ENCODE measurements at regions not wholly inside any gene's neighbourhood (a gene's known extent, or its start where the extent isn't known, plus 50 kb on each side); places are given as distances from the start of the nearest gene placed in this dataset.

DNA sequence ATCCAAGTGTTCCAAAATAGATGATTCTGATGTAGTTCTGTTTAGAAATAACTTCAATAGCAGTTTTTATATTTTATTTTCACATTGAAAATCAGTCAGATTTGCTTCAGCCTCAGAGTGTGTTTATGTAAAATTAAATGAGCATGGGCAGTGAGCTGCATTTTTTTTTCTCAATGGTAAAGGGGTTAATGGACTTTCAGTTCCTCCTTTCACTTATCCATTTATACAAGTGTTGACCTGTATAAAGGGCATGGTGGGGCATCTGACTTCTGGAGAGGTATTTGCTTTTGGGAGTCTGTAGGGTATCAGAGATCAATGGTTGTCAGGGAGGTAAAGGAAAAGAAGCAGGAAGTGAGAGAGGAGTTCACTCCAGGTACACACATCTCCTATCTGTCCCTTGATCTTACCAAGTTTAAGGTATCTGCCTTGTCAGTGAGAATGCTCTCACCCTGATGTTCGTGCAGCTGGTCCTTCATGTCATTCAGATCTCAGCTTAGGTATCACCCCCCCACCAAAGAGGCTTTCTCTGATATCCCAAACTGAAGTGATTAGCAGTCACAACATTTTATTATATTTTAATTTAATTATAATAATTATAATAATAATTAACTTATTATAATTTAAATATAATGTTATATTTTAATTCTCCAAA is 181.6 kb upstream of the LMNTD1 start:
- in situ Hi-C loops (cut with HindIII; ENCODE audit: low sequenced_read_pairs): no loop called here

DNA sequence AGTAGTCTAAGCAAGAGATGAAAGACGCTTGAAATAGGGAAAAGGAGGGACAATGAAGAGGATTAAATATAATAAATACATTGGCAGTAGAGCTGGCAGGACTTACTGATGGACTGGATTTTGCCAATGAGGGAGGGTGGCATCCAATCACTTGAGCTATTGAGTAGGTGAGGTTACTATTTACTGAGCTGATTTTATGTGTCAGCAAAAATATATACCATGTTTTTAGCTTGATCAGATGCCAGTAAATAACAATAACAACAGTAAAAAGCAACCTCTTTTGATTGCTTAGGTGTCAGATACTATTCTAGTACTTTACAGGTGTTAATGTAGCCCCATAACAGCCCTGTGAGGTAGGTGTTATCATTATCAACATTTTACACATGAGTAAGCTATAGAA is 187.5 kb upstream of the LMNTD1 start:
- in situ Hi-C loops (cut with HindIII; ENCODE audit: low sequenced_read_pairs): no loop called here
- no peak for DNase-seq (ENCODE audit: low spot score)

More for the DNA sequence above, 181.6 kb upstream of the LMNTD1 start:
- no peak for DNase-seq (ENCODE audit: low spot score)

DNA sequence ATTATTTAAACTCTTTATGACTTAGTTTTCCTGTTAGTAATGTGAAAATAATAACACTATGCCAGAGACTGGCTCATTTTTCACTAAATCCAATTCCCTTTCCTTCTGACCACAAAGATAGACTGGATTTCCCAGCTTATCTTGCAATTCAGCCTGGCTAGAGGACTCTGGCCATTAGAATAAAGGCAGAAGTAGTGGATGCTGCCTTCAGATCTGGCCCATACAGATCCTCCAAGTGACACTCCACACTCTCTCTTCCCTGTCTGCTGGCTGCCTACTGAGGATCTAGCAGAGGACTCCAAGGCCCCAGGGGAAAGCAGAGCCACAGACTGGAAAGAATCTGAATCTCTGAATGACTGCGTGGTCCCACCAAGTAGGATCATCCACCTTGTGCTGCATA is 188.8 kb upstream of the LMNTD1 start:
- in situ Hi-C loops (cut with HindIII; ENCODE audit: low sequenced_read_pairs): no loop called here

DNA sequence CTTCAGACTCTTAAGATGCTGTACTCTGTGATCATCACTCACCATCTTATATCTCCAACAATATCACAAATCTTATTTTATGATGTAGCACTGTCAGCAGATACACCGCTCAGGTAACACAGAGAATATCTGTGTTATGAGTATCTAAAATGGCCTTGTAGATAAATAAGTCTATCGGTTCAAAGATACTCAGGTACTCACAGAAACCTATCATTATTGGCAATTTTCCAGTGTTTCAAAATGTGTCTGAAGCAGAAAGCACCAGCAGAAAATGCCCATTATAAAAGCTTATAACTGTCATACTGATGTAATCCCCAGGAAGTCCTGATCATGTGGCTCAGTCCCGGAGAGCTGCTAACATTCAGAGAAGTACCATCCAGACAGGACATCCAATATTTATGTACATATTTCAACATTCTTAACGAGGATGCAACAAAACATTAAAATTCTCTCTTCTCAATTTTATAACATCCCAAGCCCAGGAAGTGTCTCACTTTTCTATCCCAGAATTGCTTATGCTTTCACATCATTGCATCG is 190.7 kb upstream of the LMNTD1 start:
- DNase-seq (ENCODE audit: low spot score): no peak
- in situ Hi-C loops (cut with HindIII; ENCODE audit: low sequenced_read_pairs): no loop called here

More for the DNA sequence above, 188.8 kb upstream of the LMNTD1 start:
- DNase-seq (ENCODE audit: low spot score): no peak

DNA sequence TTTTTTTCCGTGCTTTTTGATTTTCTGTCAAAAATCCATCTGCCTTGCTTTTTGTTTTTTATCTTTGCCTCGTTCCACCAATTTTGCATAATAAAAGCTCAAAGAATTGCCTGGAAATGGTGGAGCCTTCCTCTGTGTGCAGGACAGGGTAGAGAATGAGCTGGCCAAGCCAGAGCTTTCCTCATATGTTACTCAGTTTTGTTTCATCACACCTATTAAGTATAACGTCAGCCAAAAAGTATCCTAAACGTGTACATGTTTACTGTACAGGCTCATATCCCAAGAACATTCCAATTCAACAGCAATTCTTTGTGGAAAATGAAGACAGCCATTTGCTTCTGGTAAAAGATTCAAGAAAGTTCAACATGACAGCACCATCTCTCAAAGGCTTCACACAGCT is 191.2 kb upstream of the LMNTD1 start:
- no peak for DNase-seq (ENCODE audit: low spot score)
- in situ Hi-C loops (cut with HindIII; ENCODE audit: low sequenced_read_pairs): no loop called here

DNA sequence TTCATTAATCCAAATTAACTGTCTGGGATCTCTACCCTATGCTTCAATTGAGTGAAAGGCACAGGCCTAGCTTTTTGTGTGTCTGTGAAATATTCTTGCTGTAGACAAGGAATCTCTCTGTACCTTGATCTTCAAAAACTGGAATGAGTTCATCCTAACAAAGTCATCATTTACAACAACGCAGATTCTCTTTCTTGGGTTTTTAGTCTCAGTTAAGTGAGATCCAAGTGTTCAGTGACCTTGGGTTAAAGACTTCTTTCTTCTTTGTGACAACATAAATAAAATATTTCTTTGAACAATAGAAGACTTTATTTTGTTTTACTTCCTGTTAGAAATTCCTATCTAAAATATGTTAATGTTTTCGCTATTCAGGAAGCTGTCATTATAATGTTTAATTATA is 192.2 kb upstream of the LMNTD1 start:
- in situ Hi-C loops (cut with HindIII; ENCODE audit: low sequenced_read_pairs): no loop called here
- DNase-seq (ENCODE audit: low spot score): no peak

DNA sequence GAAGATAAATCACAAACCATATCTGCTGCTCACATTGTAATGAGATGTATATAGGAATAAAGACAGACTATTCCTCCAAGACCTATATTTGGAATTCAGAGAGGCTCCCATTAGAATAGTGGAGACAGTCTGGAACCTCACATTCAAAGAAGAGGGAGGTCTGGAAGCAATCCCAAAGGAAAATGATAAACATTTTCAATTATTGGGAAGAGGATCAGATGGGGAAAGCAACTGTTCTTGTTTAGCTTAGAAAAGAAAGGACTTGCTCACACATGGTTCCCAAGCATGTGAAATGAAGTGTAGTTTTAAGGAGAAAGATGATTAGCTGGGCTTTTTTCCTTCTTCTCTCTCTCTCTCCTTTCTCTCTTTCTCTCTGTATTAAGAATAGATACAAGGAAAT is 193.0 kb upstream of the LMNTD1 start:
- DNase-seq (ENCODE audit: low spot score): no peak
- in situ Hi-C loops (cut with HindIII; ENCODE audit: low sequenced_read_pairs): no loop called here

DNA sequence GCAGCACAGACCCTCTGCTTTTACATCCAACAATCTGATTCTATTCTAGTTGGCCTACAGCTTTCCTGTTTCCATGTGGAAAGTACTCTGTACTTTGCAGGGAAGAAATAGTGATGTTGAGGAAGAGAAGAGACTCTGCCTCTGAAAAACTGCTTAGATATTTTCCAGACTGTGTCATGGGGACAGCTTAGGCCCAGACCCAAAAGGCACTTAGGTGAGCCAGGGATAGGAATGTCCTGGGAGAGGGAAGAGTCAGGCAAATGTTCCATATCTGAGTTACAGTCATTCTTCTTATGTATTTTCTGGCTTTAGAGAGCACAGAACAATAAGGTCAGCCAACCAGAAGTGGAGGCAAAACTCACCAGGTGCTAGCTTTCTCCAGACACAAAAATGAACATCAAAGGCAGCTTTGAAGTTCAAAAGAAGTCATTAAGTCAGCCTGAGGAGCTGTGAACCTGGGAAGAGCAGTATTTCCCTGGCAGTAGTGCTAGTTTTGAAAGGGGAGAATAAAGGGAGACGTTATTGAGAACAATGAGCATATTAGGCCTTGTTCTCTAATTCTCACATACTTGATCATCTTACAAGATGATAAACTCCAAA is 199.7 kb upstream of the LMNTD1 start:
- DNase-seq (ENCODE audit: low spot score): no peak
- in situ Hi-C loops (cut with HindIII; ENCODE audit: low sequenced_read_pairs): no loop called here

DNA sequence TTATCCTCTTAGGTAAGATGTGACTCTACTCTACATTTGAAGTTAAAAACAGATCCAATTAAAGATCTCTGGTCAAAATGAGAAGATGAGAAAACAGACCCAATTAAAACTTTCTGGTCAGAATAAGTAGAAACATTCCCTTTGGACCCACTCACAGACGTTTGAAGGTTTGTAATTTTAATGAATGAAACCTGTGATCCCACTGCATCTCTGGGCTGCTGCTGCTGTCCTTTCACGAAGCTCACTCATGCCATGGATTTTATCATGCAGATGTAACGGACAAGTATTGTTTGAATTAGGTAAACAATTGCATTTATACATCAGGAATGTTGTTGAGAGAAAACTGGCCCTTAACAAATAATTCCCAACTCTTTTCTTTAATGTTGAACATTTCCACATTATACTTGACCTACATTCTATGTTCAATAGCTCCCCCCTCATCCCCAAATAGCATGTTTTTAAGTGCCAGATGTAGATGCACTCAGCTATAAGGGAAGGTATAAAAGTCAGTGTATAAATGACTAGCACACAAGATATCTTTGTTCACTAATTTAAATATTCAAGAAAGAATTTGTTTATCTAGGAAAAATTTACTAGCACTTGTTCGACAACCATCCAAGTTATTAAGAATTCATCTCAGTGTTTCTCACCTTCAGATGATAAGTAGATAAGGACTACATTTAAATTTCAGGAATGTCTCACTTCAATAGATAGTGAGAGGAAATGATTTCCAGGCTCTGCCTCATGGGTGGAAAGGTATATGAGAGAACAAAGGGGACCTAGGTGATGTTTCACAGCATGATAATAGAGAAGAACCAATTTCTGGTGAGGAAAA is 202.3 kb upstream of the LMNTD1 start:
- DNase-seq (ENCODE audit: low spot score): no peak
- in situ Hi-C loops (cut with HindIII; ENCODE audit: low sequenced_read_pairs): no loop called here

DNA sequence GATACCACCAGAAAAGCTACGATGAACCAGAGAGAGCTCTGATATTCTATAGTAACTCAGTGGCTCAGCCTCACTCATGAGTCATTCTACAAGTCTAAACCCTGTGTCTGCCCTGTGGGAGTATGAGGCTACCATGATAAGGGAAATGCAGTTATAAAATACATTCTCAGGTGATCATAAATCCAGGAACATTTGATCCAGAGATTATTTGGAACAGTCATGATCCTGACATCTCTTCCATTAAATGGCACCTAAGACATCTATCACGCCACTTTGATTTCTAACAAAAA is 202.6 kb upstream of the RASSF8 start:
- in situ Hi-C loops (cut with HindIII; ENCODE audit: low sequenced_read_pairs): no loop called here
- no peak for DNase-seq (ENCODE audit: low spot score)

DNA sequence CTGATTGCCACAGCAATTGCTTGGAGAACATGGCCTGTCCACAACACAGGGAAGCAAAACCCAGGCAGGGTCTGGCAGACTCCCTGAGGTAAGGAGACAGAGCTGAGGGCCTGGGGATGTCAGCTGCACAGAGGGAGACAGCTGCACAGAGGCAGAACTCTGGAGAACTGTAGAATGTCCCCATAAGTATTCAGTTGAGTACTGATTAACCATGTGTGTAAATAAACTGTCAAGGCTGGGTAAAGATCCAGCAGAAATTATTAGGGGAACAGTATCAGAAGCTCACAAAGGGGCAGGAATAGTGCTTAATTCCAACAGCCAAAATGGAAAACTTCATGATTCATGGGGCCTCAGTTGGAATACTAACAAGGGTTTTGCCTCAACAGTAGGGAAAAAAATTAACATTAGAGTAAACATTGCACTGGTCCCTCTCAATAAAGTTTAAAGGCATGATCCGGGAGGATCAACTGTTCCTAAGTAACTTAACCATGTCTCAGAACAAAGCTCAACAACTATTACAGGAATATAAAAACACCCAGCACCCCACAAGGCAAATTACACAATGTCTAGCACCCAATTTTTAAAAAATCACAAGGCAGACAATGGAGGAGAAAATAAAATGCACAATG is 201.3 kb upstream of the RASSF8 start:
- DNase-seq (ENCODE audit: low spot score): no peak
- in situ Hi-C loops (cut with HindIII; ENCODE audit: low sequenced_read_pairs): no loop called here

DNA sequence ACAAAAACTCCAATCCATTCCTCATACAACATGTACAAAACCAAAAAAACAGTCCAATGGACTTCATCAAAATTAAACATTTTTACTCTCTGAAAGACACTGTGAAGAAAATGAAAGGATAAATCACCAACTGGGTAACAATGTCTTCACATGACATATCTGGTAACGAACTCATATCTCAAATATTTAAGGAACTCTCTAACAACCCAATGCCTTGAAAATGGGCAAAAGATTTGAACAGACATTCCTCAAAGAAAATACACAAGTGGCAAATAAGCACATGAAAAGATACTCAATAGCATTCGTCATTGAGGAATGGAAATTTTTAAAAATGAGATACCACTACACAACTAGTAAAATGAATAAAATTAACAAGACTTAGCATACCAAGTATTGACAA is 198.7 kb upstream of the RASSF8 start:
- DNase-seq (ENCODE audit: low spot score): no peak

DNA sequence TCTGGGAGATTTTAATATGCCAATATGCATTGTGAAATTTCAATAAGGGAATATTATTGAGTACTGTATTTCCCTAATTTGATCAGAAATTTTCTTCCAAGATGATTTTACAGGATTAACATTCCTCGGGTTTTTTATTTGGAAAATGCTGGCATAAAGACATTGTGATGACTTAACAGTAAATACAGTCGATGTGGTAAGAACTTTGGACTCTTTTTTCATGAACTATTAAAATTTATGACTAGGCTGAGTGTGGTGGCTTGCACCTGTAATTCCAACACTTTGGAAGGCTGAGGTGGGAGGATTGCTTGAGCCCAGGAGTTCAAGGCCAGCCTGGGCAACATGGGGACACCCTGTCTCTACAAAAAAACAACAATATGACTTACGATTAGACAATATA is 197.1 kb upstream of the RASSF8 start:
- in situ Hi-C loops (cut with HindIII; ENCODE audit: low sequenced_read_pairs): no loop called here
- DNase-seq (ENCODE audit: low spot score): no peak

More for the DNA sequence above, 198.7 kb upstream of the RASSF8 start:
- in situ Hi-C loops (cut with HindIII; ENCODE audit: low sequenced_read_pairs): no loop called here

DNA sequence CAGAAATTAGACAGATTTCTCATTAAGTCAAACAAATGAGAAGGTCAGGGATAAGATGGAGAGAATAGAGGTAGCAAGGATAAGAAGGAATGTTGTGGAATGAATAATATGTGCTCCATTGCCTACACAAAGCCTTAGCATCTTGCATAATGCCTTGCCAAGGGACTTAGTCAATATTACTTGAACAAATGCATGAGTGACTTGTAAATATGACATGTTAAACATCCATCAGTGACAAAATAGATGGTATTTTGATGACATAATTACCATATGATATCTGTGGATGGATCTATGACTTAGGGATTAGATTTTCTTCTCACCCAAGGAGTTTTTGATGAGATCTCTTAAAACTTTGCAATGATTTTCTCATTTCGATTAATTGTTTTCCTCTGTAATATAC is 194.1 kb upstream of the RASSF8 start:
- in situ Hi-C loops (cut with HindIII; ENCODE audit: low sequenced_read_pairs): no loop called here
- DNase-seq (ENCODE audit: low spot score): no peak

DNA sequence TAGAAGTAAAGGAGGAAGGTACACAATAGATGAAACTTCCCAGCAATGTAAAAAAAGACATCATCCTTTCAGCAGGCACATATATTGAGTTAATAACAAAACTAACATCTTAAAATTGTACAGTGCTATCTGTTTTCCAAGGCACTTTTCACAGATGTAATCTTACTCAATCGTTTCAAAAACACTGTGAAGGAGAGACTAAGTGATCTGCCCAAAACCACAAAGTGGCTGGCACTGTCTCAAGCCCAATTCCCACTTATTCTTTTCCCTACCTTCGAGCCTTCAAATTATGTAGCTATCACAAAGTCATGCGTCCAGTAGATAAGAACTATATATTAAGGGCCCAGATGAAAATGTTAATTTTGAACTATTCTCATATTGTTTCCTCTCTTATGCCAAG is 193.6 kb upstream of the RASSF8 start:
- no peak for DNase-seq (ENCODE audit: low spot score)

DNA sequence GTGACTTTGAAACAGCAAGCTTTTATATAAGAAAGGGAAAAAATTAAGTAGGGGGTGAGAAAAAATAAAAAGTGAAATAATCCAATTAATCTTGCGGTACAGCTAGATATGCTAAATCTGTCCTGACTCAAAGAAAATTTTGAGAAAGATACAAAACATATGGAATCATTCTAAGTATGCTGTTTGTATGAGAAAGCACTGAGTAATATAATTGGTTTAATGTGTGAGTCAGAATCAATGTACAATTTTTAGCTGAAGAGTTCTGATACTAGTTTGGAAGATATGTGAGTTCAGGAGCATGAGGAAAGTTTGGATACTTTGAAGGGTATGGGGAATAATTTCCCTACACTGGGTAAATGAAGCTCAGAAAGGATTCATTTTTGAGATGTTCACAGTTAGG is 190.9 kb upstream of the RASSF8 start:
- in situ Hi-C loops (cut with HindIII; ENCODE audit: low sequenced_read_pairs): no loop called here
- no peak for DNase-seq (ENCODE audit: low spot score)

More for the DNA sequence above, 193.6 kb upstream of the RASSF8 start:
- in situ Hi-C loops (cut with HindIII; ENCODE audit: low sequenced_read_pairs): no loop called here

DNA sequence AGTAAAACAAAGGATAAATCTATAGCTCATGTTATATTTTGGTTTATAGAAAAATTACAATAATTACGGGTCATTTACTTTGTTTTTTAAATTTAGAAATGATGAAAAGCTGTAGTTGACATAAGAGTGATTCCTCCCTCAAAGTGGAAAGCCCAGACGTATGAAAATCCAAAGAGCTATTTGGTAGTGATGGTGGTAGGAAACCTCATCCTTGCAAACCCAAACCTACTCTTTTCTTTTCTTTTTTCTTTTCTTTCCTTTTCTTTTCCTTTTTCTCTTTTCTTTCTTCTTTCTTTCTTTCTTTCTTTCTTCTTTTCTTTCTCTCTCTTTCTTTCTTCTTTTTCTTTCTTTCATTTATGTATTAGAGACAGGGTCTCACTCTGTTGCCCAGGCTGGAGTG is 190.3 kb upstream of the RASSF8 start:
- DNase-seq (ENCODE audit: low spot score): no peak
- in situ Hi-C loops (cut with HindIII; ENCODE audit: low sequenced_read_pairs): no loop called here

DNA sequence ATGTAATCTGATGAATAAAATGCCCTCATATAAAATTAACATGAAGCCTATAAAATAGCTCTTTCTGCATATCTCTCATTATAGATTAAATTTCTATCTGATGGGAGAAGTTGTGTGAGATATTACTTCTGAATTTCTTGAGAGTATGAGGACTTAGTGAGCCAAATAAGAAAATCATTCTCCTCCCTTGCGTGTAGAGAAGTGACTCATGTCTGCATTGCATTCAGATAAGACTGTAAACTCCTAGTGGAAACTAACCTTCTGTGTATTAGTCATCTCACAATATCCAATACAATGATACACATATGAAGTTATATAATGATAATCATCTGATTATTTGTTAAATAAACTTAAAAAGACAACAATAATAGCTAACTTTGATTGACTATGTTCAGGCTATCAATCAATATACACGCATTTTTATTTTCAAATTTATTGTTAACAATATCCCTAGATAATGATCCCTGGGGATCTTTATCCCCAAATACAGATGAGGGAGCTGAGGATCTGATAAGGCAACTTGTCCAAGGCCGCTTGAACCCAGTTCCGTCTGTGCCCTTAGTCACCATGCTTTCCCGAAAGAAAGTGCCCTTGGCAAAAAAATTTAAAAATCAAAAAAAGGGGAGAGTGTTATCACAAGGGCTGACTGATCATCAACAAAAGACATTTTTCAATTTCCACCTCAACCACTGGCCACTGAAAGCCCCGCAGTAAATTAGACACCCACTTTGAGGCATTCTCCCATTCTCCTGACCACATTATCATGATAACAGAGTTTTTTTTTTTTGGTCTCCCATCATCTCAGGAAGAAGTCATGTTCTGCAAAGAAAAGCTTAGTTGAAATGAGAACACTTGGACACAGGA is 189.2 kb upstream of the RASSF8 start:
- DNase-seq (ENCODE audit: low spot score): no peak
- in situ Hi-C loops (cut with HindIII; ENCODE audit: low sequenced_read_pairs): no loop called here

DNA sequence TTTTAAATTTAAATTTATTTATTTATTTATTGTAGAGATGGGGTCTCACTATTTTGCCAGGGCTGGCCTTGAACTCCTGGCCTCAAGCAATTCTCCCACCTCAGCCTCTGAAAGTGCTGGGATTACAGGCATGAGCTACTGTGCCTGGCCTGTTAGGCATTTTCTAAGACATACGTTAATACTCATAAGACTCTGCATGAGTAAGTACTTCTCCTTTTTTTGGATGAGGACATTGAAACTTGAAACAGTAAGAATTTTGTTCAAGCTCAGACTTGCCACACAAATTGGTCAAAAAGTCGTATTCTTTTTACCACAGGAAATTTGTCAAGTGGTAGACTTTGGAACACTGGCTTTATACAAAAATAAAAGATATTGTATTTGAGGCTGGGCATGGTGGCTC is 187.4 kb upstream of the RASSF8 start:
- in situ Hi-C loops (cut with HindIII; ENCODE audit: low sequenced_read_pairs): no loop called here
- no peak for DNase-seq (ENCODE audit: low spot score)

Data from G401 (cell line).